SK-N-SH (cell line): ENCODE measurements at regions not wholly inside any gene's neighbourhood (a gene's known extent, or its start where the extent isn't known, plus 50 kb on each side); places are given as distances from the start of the nearest gene placed in this dataset.

ENCODE experiments used
- CTCF ChIP-seq: fragments of 200-600 bp; sonication (generic); IDR thresholded peaks from 2 replicates; pipeline ENCODE4 v1.6.1; 2017; ENCODE audit warnings: antibody characterized with exemption, mild to moderate bottlenecking, moderate library complexity
- REST ChIP-seq: IDR thresholded peaks from 2 replicates; pipeline ENCODE4 v1.6.1; 2012; ENCODE audit warnings: mild to moderate bottlenecking, low read depth, low read length, moderate library complexity
- TAF1 ChIP-seq: IDR thresholded peaks from 2 replicates; pipeline ENCODE4 v1.6.1; 2012; ENCODE audit warnings: low read depth, mild to moderate bottlenecking, low read length, moderate library complexity, borderline replicate concordance
- USF2 ChIP-seq: fragments of 150-350 bp; IDR thresholded peaks from 2 replicates; pipeline ENCODE4 v1.6.1; 2017; ENCODE audit warnings: antibody characterized with exemption, low read length, low read depth, borderline replicate concordance
- YY1 ChIP-seq: IDR thresholded peaks from 2 replicates; pipeline ENCODE4 v1.4.0; 2012; ENCODE audit warnings: low read depth, mild to moderate bottlenecking
- ZBTB33 ChIP-seq: IDR thresholded peaks from 2 replicates; pipeline ENCODE4 v1.4.0; 2012; ENCODE audit warnings: low read depth, borderline replicate concordance

GRCh38 chr1:181185461-181185860 is 97.0 kb downstream of the IER5 start:
- TF ChIP-seq TAF1 (no peak), CTCF (no peak), REST (no peak), USF2 (no peak), YY1 (no peak), ZBTB33 (no peak)
